GM19468 (cell line): ENCODE measurements at regions not wholly inside any gene's neighbourhood (a gene's known extent, or its start where the extent isn't known, plus 50 kb on each side); places are given as distances from the start of the nearest gene placed in this dataset.
"Not testable (repeated sequence)": the region's sequence is repeated elsewhere in the genome, so short reads cannot be mapped to it uniquely, and the experiment has no call there.

Experiments used
- ATAC-seq: cut with Tn5 transposase; IDR thresholded peaks from one replicate; pipeline ENCODE4 v1.9.1; 2021; ENCODE audit warnings: mild to moderate bottlenecking, moderate library complexity, moderate number of reproducible peaks; ENCODE audit not compliant: unreplicated experiment; ENCODE audit errors: extremely low read depth

GRCh38 chrX:124679199-124679598 is 332.8 kb downstream of the SH2D1A start:
- no peak for ATAC-seq

GRCh38 chrX:124680287-124680686 is 333.9 kb downstream of the SH2D1A start:
- no peak for ATAC-seq

- ATAC-seq: no peak
These were observed 344.1 kb downstream of the SH2D1A start for GRCh38 chrX:124690495-124690894.

GRCh38 chrX:124699876-124700275 is 353.5 kb downstream of the SH2D1A start:
- no peak for ATAC-seq

GRCh38 chrX:124717537-124717936 is 371.2 kb downstream of the SH2D1A start:
- ATAC-seq: no peak

GRCh38 chrX:124719060-124719459 is 372.7 kb downstream of the SH2D1A start:
- no peak for ATAC-seq

GRCh38 chrX:124720532-124720931 is 374.2 kb downstream of the SH2D1A start:
- no peak for ATAC-seq

GRCh38 chrX:124725502-124725901 is 379.1 kb downstream of the SH2D1A start:
- ATAC-seq: no peak

GRCh38 chrX:124726292-124726691 is 379.9 kb downstream of the SH2D1A start:
- no peak for ATAC-seq

- ATAC-seq: no peak
These were observed 380.5 kb downstream of the SH2D1A start for GRCh38 chrX:124726881-124727280.

- ATAC-seq: no peak
These were observed 390.3 kb downstream of the SH2D1A start for GRCh38 chrX:124736553-124737270.

GRCh38 chrX:124737771-124738170 is 391.4 kb downstream of the SH2D1A start:
- no peak for ATAC-seq

GRCh38 chrX:124747295-124747694 is 400.9 kb downstream of the SH2D1A start:
- ATAC-seq: no peak

- no peak for ATAC-seq
These were observed 418.0 kb downstream of the SH2D1A start for GRCh38 chrX:124764354-124764753.

- ATAC-seq: no peak
These were observed 422.8 kb downstream of the SH2D1A start for GRCh38 chrX:124769166-124769565.

- ATAC-seq: no peak
These were observed 424.9 kb downstream of the SH2D1A start for GRCh38 chrX:124771292-124771691.

- not testable (repeated sequence) for ATAC-seq
These were observed 441.9 kb downstream of the SH2D1A start for GRCh38 chrX:124788253-124788652.

GRCh38 chrX:124789874-124790273 is 443.5 kb downstream of the SH2D1A start:
- not testable (repeated sequence) for ATAC-seq

- ATAC-seq: no peak
These were observed 445.2 kb downstream of the SH2D1A start for GRCh38 chrX:124791492-124792095.

- ATAC-seq: no peak
These were observed 450.6 kb downstream of the SH2D1A start for GRCh38 chrX:124796989-124797388.

GRCh38 chrX:124804962-124805361 is 458.6 kb downstream of the SH2D1A start:
- ATAC-seq: no peak

GRCh38 chrX:124805486-124805885 is 459.1 kb downstream of the SH2D1A start:
- ATAC-seq: no peak
